ENCODE measurements at regions not wholly inside any gene's neighbourhood (a gene's known extent, or its start where the extent isn't known, plus 50 kb on each side); places are given as distances from the start of the nearest gene placed in this dataset.

DNA sequence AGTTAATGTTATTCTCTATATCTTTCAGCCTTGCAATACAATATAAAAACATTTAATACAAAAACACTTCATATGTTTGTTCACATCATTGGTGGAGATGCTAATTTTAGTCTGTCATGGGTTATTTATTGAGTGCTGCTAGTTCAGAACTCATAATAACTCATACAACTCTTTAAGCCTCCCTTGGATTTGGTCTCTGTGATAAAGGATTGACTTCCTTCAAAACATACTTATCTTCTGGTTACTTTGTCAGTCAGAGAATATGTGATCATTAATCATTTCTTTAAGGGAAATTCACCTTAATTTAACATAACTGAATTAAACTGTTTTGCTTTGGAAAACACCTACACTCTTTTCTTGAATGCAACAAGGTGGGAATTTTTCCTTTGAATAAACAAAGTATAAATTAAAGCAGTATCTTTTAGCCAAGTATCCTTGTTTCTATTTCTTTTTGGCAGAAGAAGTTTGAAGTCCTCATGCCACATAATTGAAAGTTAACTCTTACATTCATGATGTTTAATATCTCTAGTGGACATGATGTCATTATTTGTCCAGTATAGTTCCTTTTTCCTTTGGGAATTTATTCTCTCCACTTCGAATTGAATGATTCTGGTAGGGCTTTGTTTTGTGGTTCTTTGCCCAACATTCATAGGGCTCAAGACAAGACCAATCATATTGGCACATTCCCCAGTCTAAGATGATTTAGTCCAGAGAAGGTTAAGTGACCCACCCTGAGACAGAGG is 133.2 kb upstream of the CENPW start (continued):
- TF ChIP-seq SAFB (IDR thresholded peaks at IDR 0.05; ENCODE audit: borderline replicate concordance, low read depth, low read length): no peak
- no peak for TF ChIP-seq LARP7 (IDR thresholded peaks at IDR 0.05)
- no peak for TF ChIP-seq RBM39 (optimal IDR thresholded peaks at IDR 0.05; ENCODE audit: low read depth, low read length)
- TF ChIP-seq ZNF511 (CRISPR knock-in tag; IDR thresholded peaks at IDR 0.05): no peak
- TF ChIP-seq ZNF395 (CRISPR knock-in tag; IDR thresholded peaks at IDR 0.05): no peak
- TF ChIP-seq JUND (IDR thresholded peaks at IDR 0.05; ENCODE audit: borderline replicate concordance, low read depth, low read length): no peak
- TF ChIP-seq JUND (tag; IDR thresholded peaks at IDR 0.05; ENCODE audit: borderline replicate concordance, low read depth, low read length): no peak
- no peak for TF ChIP-seq POU5F1 (IDR thresholded peaks at IDR 0.05; ENCODE audit: borderline replicate concordance, low read depth, low read length, partially characterized antibody)
- no peak for TF ChIP-seq ZNF121 (CRISPR knock-in tag; conservative IDR thresholded peaks at IDR 0.05)
- TF ChIP-seq, protein P1, sequence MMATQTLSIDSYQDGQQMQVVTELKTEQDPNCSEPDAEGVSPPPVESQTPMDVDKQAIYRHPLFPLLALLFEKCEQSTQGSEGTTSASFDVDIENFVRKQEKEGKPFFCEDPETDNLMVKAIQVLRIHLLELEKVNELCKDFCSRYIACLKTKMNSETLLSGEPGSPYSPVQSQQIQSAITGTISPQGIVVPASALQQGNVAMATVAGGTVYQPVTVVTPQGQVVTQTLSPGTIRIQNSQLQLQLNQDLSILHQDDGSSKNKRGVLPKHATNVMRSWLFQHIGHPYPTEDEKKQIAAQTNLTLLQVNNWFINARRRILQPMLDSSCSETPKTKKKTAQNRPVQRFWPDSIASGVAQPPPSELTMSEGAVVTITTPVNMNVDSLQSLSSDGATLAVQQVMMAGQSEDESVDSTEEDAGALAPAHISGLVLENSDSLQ (IDR thresholded peaks at IDR 0.05): peak; percentile 49
- TF ChIP-seq ZFP1 (CRISPR knock-in tag; IDR thresholded peaks at IDR 0.05): no peak
- TF ChIP-seq SNRNP70 (optimal IDR thresholded peaks at IDR 0.05; ENCODE audit: low read depth, low read length): no peak
- TF ChIP-seq ARID4B (CRISPR knock-in tag; IDR thresholded peaks at IDR 0.05): no peak
- peak; percentile 60 for TF ChIP-seq TCF3 (CRISPR knock-in tag; IDR thresholded peaks at IDR 0.05)
- no peak for TF ChIP-seq ZBTB34 (CRISPR knock-in tag; IDR thresholded peaks at IDR 0.05)
- TF ChIP-seq, protein P2, sequence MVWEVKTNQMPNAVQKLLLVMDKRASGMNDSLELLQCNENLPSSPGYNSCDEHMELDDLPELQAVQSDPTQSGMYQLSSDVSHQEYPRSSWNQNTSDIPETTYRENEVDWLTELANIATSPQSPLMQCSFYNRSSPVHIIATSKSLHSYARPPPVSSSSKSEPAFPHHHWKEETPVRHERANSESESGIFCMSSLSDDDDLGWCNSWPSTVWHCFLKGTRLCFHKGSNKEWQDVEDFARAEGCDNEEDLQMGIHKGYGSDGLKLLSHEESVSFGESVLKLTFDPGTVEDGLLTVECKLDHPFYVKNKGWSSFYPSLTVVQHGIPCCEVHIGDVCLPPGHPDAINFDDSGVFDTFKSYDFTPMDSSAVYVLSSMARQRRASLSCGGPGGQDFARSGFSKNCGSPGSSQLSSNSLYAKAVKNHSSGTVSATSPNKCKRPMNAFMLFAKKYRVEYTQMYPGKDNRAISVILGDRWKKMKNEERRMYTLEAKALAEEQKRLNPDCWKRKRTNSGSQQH (CRISPR knock-in tag; IDR thresholded peaks at IDR 0.05): no peak
- TF ChIP-seq ZNF143 (CRISPR knock-in tag; IDR thresholded peaks at IDR 0.05): no peak
- TF ChIP-seq PML (IDR thresholded peaks at IDR 0.05; ENCODE audit: low read length): no peak
